ENCODE measurements at regions not wholly inside any gene's neighbourhood (a gene's known extent, or its start where the extent isn't known, plus 50 kb on each side); places are given as distances from the start of the nearest gene placed in this dataset.

DNA sequence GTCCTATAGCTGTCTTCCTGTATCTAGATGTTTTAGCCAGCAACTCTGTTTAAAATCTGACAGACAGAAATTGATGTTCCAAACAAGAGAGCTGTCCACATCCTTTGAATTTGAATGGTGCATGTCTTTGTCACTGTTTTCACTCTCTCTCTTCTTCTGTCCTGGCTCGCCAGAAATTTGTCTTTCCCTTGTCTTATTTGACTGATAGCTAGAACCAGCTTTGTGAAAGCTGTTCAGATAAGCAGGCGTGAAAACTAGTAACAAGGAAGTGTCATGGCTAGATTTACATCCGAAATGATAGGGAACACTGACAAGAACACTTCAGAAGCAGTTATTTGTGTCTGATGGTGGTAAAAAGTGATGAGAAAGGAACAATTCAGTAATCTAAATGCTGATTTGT, 354.9 kb upstream of the SLITRK1 start:
- Histone ChIP-seq H3K4me2 (ENCODE audit: low read length) (no peak overlapping the region), H2AFZ (ENCODE audit: low read length) (no peak overlapping the region)

DNA sequence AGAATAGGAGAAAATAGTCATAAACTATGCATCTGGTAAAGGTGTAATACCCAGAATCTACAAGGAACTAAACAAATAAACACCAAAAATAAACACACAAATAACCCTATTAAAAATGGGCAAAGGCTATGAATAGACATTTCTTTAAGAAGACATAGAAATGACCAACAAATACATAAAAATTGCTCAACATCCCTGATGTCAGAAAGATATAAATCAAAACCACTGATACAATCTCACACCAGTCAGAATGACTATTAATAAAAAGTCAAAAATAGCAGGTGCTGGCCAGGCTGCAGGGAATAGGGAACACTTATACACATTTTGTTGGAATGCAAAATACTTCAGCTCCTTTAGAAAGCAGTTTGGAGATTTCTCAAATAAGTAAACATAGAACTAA, 352.1 kb upstream of the SLITRK1 start:
- Histone ChIP-seq H3K9me2 (ENCODE audit: low read depth, low read length) (no peaks in the 10 kb centered on the region), H2AFZ (ENCODE audit: low read length) (no peak overlapping the region), H3K27ac (ENCODE audit: low read depth, low read length, poor library complexity, severe bottlenecking) (no peak overlapping the region), H4K20me1 (ENCODE audit: insufficient read depth, low read length) (no peaks in the 10 kb centered on the region), H3K4me2 (ENCODE audit: low read length) (no peak overlapping the region), H3K27me3 (ENCODE audit: insufficient read depth, low read length) (no peaks in the 10 kb centered on the region), H3K9me3 (ENCODE audit: low read length) (no peaks in the 10 kb centered on the region), H3K4me1 (ENCODE audit: insufficient read depth, low read length, severe bottlenecking) (no peaks in the 10 kb centered on the region), H3K36me3 (ENCODE audit: insufficient read depth, low read length) (no peaks in the 10 kb centered on the region), H3K79me2 (ENCODE audit: insufficient read depth, low read length) (no peaks in the 10 kb centered on the region), H3F3A (ENCODE audit: insufficient read depth, low read length) (no peaks in the 10 kb centered on the region; the same call in 1 of the 2 replicates), H3K9ac (ENCODE audit: low read length) (no peak overlapping the region), H3K4me3 (ENCODE audit: low read depth, low read length, poor library complexity, severe bottlenecking) (no peak overlapping the region)
- TF ChIP-seq, protein P1, sequence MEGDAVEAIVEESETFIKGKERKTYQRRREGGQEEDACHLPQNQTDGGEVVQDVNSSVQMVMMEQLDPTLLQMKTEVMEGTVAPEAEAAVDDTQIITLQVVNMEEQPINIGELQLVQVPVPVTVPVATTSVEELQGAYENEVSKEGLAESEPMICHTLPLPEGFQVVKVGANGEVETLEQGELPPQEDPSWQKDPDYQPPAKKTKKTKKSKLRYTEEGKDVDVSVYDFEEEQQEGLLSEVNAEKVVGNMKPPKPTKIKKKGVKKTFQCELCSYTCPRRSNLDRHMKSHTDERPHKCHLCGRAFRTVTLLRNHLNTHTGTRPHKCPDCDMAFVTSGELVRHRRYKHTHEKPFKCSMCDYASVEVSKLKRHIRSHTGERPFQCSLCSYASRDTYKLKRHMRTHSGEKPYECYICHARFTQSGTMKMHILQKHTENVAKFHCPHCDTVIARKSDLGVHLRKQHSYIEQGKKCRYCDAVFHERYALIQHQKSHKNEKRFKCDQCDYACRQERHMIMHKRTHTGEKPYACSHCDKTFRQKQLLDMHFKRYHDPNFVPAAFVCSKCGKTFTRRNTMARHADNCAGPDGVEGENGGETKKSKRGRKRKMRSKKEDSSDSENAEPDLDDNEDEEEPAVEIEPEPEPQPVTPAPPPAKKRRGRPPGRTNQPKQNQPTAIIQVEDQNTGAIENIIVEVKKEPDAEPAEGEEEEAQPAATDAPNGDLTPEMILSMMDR (IDR thresholded peaks at IDR 0.05; ENCODE audit: low read length), result no peak
- no peak for TF ChIP-seq EZH2 (IDR thresholded peaks at IDR 0.05; ENCODE audit: borderline replicate concordance, low read length)

More for the DNA sequence above, 354.9 kb upstream of the SLITRK1 start:
- Histone ChIP-seq H3K79me2 (ENCODE audit: insufficient read depth, low read length) (no peaks in the 10 kb centered on the region), H3K4me3 (ENCODE audit: low read depth, low read length, poor library complexity, severe bottlenecking) (no peak overlapping the region), H4K20me1 (ENCODE audit: insufficient read depth, low read length) (no peaks in the 10 kb centered on the region), H3F3A (ENCODE audit: insufficient read depth, low read length) (no peaks in the 10 kb centered on the region; the same call in 1 of the 2 replicates), H3K9ac (ENCODE audit: low read length) (no peak overlapping the region), H3K27me3 (ENCODE audit: insufficient read depth, low read length) (no peaks in the 10 kb centered on the region), H3K4me1 (ENCODE audit: insufficient read depth, low read length, severe bottlenecking) (no peaks in the 10 kb centered on the region), H3K27ac (ENCODE audit: low read depth, low read length, poor library complexity, severe bottlenecking) (no peak overlapping the region), H3K9me2 (ENCODE audit: low read depth, low read length) (peaks cover 4% of the 10 kb centered on the region; the same call in 1 of the 2 replicates), H3K9me3 (ENCODE audit: low read length) (no peaks in the 10 kb centered on the region), H3K36me3 (ENCODE audit: insufficient read depth, low read length) (no peaks in the 10 kb centered on the region)
- no peak for TF ChIP-seq EZH2 (IDR thresholded peaks at IDR 0.05; ENCODE audit: borderline replicate concordance, low read length)
- TF ChIP-seq, protein P1 (IDR thresholded peaks at IDR 0.05; ENCODE audit: low read length), result no peak

DNA sequence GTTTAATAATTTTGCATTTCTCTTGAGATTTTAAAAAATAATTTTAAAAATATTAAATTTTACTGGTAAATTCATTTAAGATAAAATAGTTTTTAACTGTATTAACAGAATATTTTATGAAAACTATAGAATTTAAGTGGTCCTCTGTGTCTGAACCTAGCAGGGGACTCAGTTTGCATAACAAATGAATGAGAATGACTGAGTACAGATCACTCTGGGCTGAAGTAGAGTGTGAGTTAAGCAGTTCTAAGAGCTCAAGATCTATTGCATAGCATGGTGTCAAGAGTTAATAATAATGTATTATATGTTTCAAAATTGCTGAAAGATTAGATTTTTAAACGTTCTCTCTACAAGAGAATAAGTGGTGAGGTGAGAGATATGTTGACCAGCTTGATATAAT, 348.3 kb upstream of the SLITRK1 start:
- H3K27ac ChIP-seq (ENCODE audit: low read depth, low read length, poor library complexity, severe bottlenecking), result no peak overlapping the region
- no peak for TF ChIP-seq EZH2 (IDR thresholded peaks at IDR 0.05; ENCODE audit: borderline replicate concordance, low read length)
- TF ChIP-seq, protein P1 (IDR thresholded peaks at IDR 0.05; ENCODE audit: low read length), result no peak
- H3F3A ChIP-seq (ENCODE audit: insufficient read depth, low read length), result no peaks in the 10 kb centered on the region; the same call in 1 of the 2 replicates
- H4K20me1 ChIP-seq (ENCODE audit: insufficient read depth, low read length), result no peaks in the 10 kb centered on the region
- H3K9me2 ChIP-seq (ENCODE audit: low read depth, low read length), result no peaks in the 10 kb centered on the region
- H3K4me2 ChIP-seq (ENCODE audit: low read length), result no peak overlapping the region
- H3K4me1 ChIP-seq (ENCODE audit: insufficient read depth, low read length, severe bottlenecking), result no peaks in the 10 kb centered on the region
- H3K36me3 ChIP-seq (ENCODE audit: insufficient read depth, low read length), result no peaks in the 10 kb centered on the region
- H3K9ac ChIP-seq (ENCODE audit: low read length), result no peak overlapping the region
- no peaks in the 10 kb centered on the region for H3K27me3 ChIP-seq (ENCODE audit: insufficient read depth, low read length)
- H3K9me3 ChIP-seq (ENCODE audit: low read length), result no peaks in the 10 kb centered on the region
- H2AFZ ChIP-seq (ENCODE audit: low read length), result no peak overlapping the region
- H3K4me3 ChIP-seq (ENCODE audit: low read depth, low read length, poor library complexity, severe bottlenecking), result no peak overlapping the region
- no peaks in the 10 kb centered on the region for H3K79me2 ChIP-seq (ENCODE audit: insufficient read depth, low read length)
